ENCODE measurements at regions not wholly inside any gene's neighbourhood (a gene's known extent, or its start where the extent isn't known, plus 50 kb on each side); places are given as distances from the start of the nearest gene placed in this dataset.

GRCh38 chr9:85155352-85155751 is 485.8 kb downstream of the NTRK2 start:
- TF ChIP-seq POLR2AphosphoS5 (IDR thresholded peaks at IDR 0.05), result no peak
- TF ChIP-seq CTCF (IDR thresholded peaks at IDR 0.05), result no peak
- no peak for TF ChIP-seq POLR2A (IDR thresholded peaks at IDR 0.05)
- no peak for TF ChIP-seq EP300 (IDR thresholded peaks at IDR 0.05)
